ENCODE measurements at regions not wholly inside any gene's neighbourhood (a gene's known extent, or its start where the extent isn't known, plus 50 kb on each side); places are given as distances from the start of the nearest gene placed in this dataset.

DNA sequence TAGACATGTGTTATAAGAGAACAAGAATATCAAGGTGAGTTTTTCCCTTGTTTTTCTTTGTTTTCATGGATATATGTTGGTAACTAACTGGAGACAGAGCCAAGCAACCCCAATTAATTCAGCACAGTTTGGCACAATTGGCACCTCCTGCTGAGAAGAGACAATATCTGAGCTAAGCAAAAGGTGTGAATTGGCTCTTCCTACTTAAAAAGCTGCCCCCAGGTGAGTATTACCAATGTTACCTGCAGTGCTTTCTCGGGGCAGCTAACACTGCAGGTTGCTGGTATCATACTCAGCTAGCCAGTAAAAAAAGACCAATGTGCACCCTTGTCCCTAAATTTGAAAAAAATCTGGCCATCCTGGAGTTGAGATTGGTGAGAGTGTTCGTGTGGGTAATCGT lies 871.2 kb upstream of the TENM3 start:
- DNase-seq = no peak
- no peak for TF ChIP-seq POLR2A (IDR thresholded peaks at IDR 0.05)
- TF ChIP-seq, protein P1, sequence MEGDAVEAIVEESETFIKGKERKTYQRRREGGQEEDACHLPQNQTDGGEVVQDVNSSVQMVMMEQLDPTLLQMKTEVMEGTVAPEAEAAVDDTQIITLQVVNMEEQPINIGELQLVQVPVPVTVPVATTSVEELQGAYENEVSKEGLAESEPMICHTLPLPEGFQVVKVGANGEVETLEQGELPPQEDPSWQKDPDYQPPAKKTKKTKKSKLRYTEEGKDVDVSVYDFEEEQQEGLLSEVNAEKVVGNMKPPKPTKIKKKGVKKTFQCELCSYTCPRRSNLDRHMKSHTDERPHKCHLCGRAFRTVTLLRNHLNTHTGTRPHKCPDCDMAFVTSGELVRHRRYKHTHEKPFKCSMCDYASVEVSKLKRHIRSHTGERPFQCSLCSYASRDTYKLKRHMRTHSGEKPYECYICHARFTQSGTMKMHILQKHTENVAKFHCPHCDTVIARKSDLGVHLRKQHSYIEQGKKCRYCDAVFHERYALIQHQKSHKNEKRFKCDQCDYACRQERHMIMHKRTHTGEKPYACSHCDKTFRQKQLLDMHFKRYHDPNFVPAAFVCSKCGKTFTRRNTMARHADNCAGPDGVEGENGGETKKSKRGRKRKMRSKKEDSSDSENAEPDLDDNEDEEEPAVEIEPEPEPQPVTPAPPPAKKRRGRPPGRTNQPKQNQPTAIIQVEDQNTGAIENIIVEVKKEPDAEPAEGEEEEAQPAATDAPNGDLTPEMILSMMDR (IDR thresholded peaks at IDR 0.05) = no peak
- Histone ChIP-seq H3K4me1 (no peaks in the 10 kb centered on the region), H3K36me3 (no peaks in the 10 kb centered on the region), H3K27me3 (no peaks in the 10 kb centered on the region), H3K27ac (no peak overlapping the region), H3K4me3 (replicated peaks in 1 of 3) (no peak overlapping the region), H3K9me3 (no peaks in the 10 kb centered on the region)
- WGBS, 2 donors = 72% methylated on average over 3 of the region's 3 CpGs
- intact Hi-C loops (cut with DNase I) = no loop called here

DNA sequence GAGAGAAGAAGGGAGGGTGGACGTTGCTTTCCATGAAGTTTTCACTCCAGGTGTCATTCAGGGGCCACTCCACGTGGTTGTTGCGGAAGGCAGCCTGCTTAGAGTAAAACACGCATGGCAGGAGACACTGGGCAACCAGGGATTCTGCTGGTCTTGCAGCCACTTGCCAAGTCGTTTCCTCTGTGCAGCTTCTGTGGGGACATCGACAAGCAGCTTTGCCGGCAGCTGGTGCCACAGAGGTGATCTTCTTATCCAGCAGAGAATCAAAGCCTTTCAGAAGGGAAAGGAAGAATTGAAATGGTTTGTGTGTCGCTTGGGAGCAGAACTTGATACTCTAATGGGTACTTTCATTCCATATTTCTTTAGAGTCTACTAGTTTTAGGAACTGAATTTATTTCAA lies 867.1 kb upstream of the TENM3 start:
- Histone ChIP-seq H3K9me3 (no peaks in the 10 kb centered on the region), H3K36me3 (no peaks in the 10 kb centered on the region), H3K27ac (no peak overlapping the region), H3K4me3 (replicated peaks in 1 of 3) (no peak overlapping the region), H3K4me1 (no peaks in the 10 kb centered on the region), H3K27me3 (no peaks in the 10 kb centered on the region)
- no peak for TF ChIP-seq POLR2A (IDR thresholded peaks at IDR 0.05)
- TF ChIP-seq, protein P1 (IDR thresholded peaks at IDR 0.05) = no peak
- WGBS, 2 donors = 72 to 73% methylated on average over 8 of the region's 8 CpGs
- intact Hi-C loops (cut with DNase I) = no loop called here
- no peak for DNase-seq

DNA sequence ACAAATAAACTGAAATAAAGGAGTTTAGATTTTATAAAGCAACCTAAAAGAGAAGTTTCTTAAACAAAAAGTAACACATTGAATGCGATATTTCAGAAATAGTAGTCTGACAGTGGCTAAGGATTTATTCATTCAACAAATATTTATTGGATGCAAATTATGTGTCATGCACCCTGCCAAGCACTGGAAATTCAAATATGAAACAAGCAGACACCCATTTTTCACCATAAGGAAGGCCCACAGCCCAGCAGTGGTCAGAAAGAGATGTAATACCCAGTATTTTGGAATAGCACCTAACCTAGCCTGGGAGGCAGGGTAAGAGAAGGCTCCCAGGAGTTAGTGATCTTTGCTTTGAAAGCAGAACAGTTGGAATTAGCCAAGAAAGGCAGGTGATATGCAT lies 855.1 kb upstream of the TENM3 start:
- no peak for DNase-seq
- TF ChIP-seq, protein P1 (IDR thresholded peaks at IDR 0.05) = no peak
- TF ChIP-seq POLR2A (IDR thresholded peaks at IDR 0.05) = no peak
- intact Hi-C loops (cut with DNase I) = no loop called here
- WGBS, 2 donors = 87 to 92% methylated on average over 1 of the region's 1 CpG
- Histone ChIP-seq H3K4me1 (no peaks in the 10 kb centered on the region), H3K4me3 (replicated peaks in 1 of 3) (no peak overlapping the region), H3K36me3 (no peaks in the 10 kb centered on the region), H3K27me3 (no peaks in the 10 kb centered on the region), H3K9me3 (no peaks in the 10 kb centered on the region), H3K27ac (no peak overlapping the region)

DNA sequence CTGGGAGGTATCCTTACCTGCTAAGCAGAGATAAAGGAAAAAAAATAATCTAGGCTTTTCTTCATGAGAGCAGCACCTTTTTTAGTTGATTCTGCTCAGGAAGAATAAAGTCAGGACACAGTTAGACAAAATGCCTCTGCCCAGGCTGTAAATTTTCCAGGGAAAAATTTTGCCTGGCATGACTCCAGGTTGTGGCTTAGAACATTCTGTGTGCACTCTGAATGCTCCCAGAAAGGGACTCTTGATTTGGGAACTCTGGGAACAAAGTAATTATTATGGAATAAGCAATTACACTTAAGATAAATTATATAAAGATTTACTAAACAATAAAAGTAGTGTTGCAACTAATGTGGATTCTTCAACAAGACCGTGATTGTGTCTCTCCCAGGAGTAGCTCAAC lies 826.2 kb upstream of the TENM3 start:
- WGBS, 2 donors = 76 to 80% methylated on average over 1 of the region's 1 CpG
- intact Hi-C loops (cut with DNase I) = no loop called here
- peaks cover 4 to 5% of the 10 kb centered on the region in 2 donors for H3K4me1 ChIP-seq

DNA sequence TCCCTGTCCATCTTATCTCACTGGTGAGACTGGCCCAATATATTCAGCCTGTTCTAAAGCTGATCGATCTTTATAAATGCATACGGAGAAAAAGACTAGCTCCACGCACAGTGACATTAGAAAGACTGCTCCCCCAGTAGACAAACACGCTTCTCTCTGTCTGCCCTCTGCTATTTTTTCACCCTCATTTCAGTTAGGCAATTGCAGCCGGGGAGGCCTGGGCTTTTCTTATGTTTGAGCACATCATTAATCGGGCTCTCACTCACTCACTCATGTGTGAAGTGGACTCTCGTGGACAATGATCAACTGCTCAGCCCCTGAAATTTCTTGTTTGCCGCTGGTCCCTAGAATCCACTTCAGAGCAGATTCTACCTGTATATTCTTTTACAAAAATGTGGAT lies 824.7 kb upstream of the TENM3 start:
- no peaks in the 10 kb centered on the region for H3K36me3 ChIP-seq
- peaks cover 4 to 5% of the 10 kb centered on the region in 2 donors for H3K4me1 ChIP-seq
- H3K27me3 ChIP-seq = no peaks in the 10 kb centered on the region
- H3K27ac ChIP-seq = no peak overlapping the region
- intact Hi-C loops (cut with DNase I) = no loop called here
- no peak overlapping the region for H3K4me3 ChIP-seq (replicated peaks in 1 of 3)
- peak; percentile 34 to 49 for DNase-seq
- TF ChIP-seq, protein P1 (IDR thresholded peaks at IDR 0.05) = no peak
- no peak for TF ChIP-seq POLR2A (IDR thresholded peaks at IDR 0.05)
- WGBS, 2 donors = 32 to 42% methylated on average over 8 of the region's 8 CpGs
- no peaks in the 10 kb centered on the region for H3K9me3 ChIP-seq

More for the DNA sequence above, 826.2 kb upstream of the TENM3 start:
- Histone ChIP-seq H3K4me3 (replicated peaks in 1 of 3) (no peak overlapping the region), H3K9me3 (no peaks in the 10 kb centered on the region), H3K27ac (no peak overlapping the region), H3K36me3 (no peaks in the 10 kb centered on the region), H3K27me3 (no peaks in the 10 kb centered on the region)
- no peak for TF ChIP-seq POLR2A (IDR thresholded peaks at IDR 0.05)
- TF ChIP-seq, protein P1 (IDR thresholded peaks at IDR 0.05) = no peak
- DNase-seq = no peak
